HepG2 (cell line): ENCODE measurements at regions not wholly inside any gene's neighbourhood (a gene's known extent, or its start where the extent isn't known, plus 50 kb on each side); places are given as distances from the start of the nearest gene placed in this dataset.

Source experiments
- ATAC-seq: fragments of 200-7000 bp; cut with Tn5 transposase; 3 replicates; pipeline ENCODE4 v1.9.1; 2020; ENCODE audit warnings: mild to moderate bottlenecking, moderate library complexity
- BruUV-seq: library from RNA; stranded (reverse); fragments of 400-500 nt; replicated peaks from 2 replicates; lab custom pipeline; 2021; lab: Mats Ljungman, UMichigan
- CTCF ChIA-PET: fragments of 300-600 bp; formaldehyde crosslinking; extraction: SDS; loops from one replicate; lab custom pipeline; 2021; ENCODE audit warnings: low total read pairs, inconsistent platforms, low intra/inter-chr PET ratio; lab: Yijun Ruan, JAX
- POLR2A ChIA-PET: fragments of 350-600 bp; sonication (Branson Sonifier 250); formaldehyde crosslinking; loops from one replicate; lab custom pipeline; 2020; ENCODE audit warnings: antibody characterized with exemption, inconsistent platforms; lab: Yijun Ruan, JAX
- DNase-seq: peaks from one replicate; pipeline ENCODE4 v3.0.0-alpha.2; 2015; ENCODE audit warnings: low spot score
- FAIRE-seq: peaks from 3 replicates; lab custom pipeline; 2011; peaks lifted over from hg19 to GRCh38; lab: Jason Lieb, UNC
- H2AFZ ChIP-seq: one replicate; pipeline ENCODE4 v1.6.1; 2011; ENCODE audit warnings: low read length, inconsistent platforms
- H3K27ac ChIP-seq: fragments of 300-600 bp; 3 replicates; pipeline ENCODE4 v1.8.0; 2011; ENCODE audit warnings: mixed run types, mild to moderate bottlenecking, mixed read lengths, low read length, inconsistent platforms; ENCODE audit not compliant: insufficient read depth; ENCODE audit errors: extremely low read length
- H3K27me3 ChIP-seq, 2 experiments: fragments of 200-600 bp in 1 of 2; 2 replicates in 1 of 2; 3 replicates in 1 of 2; pipeline versions ENCODE4 v1.6.0 to v1.8.0; 2011; ENCODE audit warnings: low read length in 2 of 2, mild to moderate bottlenecking in 2 of 2, moderate library complexity in 2 of 2, inconsistent platforms in 1 of 2; ENCODE audit not compliant: insufficient read depth in 2 of 2, control insufficient read depth in 1 of 2
- H3K36me3 ChIP-seq, 2 experiments: fragments of 200-600 bp in 1 of 2; replicated peaks in 1 of 2; 2 replicates in 1 of 2; 3 replicates in 1 of 2; pipeline versions ENCODE4 v1.5.1 to v1.8.0; 2011; ENCODE audit warnings: low read length in 2 of 2, inconsistent platforms in 1 of 2; ENCODE audit not compliant: insufficient read depth in 2 of 2, control insufficient read depth in 1 of 2
- H3K4me1 ChIP-seq: 2 replicates; pipeline ENCODE4 v1.5.1; 2012; ENCODE audit warnings: low read length, inconsistent platforms; ENCODE audit not compliant: insufficient read depth
- H3K4me2 ChIP-seq: 2 replicates; pipeline ENCODE4 v1.6.0; 2011; ENCODE audit warnings: low read depth, low read length, inconsistent platforms
- H3K4me3 ChIP-seq, 3 experiments: fragments of 200-600 bp in 1 of 3; sonication (generic), shearing (Covaris generic) in 1 of 3; replicated peaks in 1 of 3; 2 replicates each; pipeline ENCODE4 v1.5.1; 2011 to 2016; ENCODE audit warnings: low read length in 3 of 3, inconsistent platforms in 2 of 3, low read depth in 2 of 3, mild to moderate bottlenecking in 2 of 3, control low read depth in 1 of 3, mixed read lengths in 1 of 3; ENCODE audit not compliant: insufficient read depth in 1 of 3
- H3K79me2 ChIP-seq: one replicate; pipeline ENCODE4 v1.6.1; 2011; ENCODE audit warnings: low read length, inconsistent platforms; ENCODE audit not compliant: insufficient read depth
- H3K9ac ChIP-seq: 2 replicates; pipeline ENCODE4 v1.6.0; 2011; ENCODE audit warnings: mild to moderate bottlenecking, low read depth, low read length, inconsistent platforms; ENCODE audit not compliant: insufficient read depth
- H3K9me3 ChIP-seq: 2 replicates; pipeline ENCODE4 v1.5.1; 2012; ENCODE audit warnings: mild to moderate bottlenecking, low read length
- H4K20me1 ChIP-seq: 2 replicates; pipeline ENCODE4 v1.6.0; 2011; ENCODE audit warnings: inconsistent platforms, mild to moderate bottlenecking, low read length, moderate library complexity; ENCODE audit not compliant: insufficient read depth
- ADNP ChIP-seq: sonication (generic); formaldehyde crosslinking; IDR thresholded peaks from 2 replicates; pipeline ENCODE4 v1.4.0; 2020; ENCODE audit warnings: missing genetic modification reagents
- SRSF1 ChIP-seq: fragments of 200-400 bp; formaldehyde crosslinking; optimal IDR thresholded peaks from 2 replicates; pipeline ENCODE3; 2017; ENCODE audit warnings: mild to moderate bottlenecking, low read depth, low read length, moderate library complexity
- SUZ12 ChIP-seq: fragments of 150-350 bp; IDR thresholded peaks from 2 replicates; pipeline ENCODE4 v1.6.1; 2014; ENCODE audit warnings: low read depth, low read length
- TEAD2 ChIP-seq: sonication (generic); formaldehyde crosslinking; IDR thresholded peaks from 2 replicates; pipeline ENCODE4 v1.9.0; 2021; ENCODE audit warnings: missing genetic modification reagents
- ZNF577 ChIP-seq: sonication (generic); formaldehyde crosslinking; IDR thresholded peaks from 2 replicates; pipeline ENCODE4 v1.4.0; 2020; ENCODE audit warnings: mild to moderate bottlenecking, low read depth, missing genetic modification reagents, borderline replicate concordance
- ZNF709 ChIP-seq: sonication (generic); formaldehyde crosslinking; IDR thresholded peaks from 2 replicates; pipeline ENCODE4 v1.5.0; 2020; ENCODE audit warnings: mild to moderate bottlenecking, missing genetic modification reagents
- WGBS: methylation state at CpG from one replicate; pipeline ENCODE4 v1.1.6; 2017; ENCODE audit warnings: low lambda C conversion rate; 5-methylcytosine and 5-hydroxymethylcytosine counted together
- in situ Hi-C: cut with HindIII; loops from 2 replicates; pipeline ENCODE4 v1.10.0; 2017; ENCODE audit warnings: low pct_unique_long_range_greater_than_20kb; ENCODE audit not compliant: extremely low pct_ligation_motif_present
- intact Hi-C: fragments of 100-400 bp; cut with micrococcal nuclease; formaldehyde crosslinking; loops from one replicate; pipeline ENCODE4 v1.10.0; 2022; ENCODE audit not compliant: unreplicated experiment
- TF ChIP-seq, protein P1 (sequence below): sonication (generic); formaldehyde crosslinking; conservative IDR thresholded peaks from 2 replicates; pipeline ENCODE4 v1.8.0; 2022; ENCODE audit warnings: low read depth, missing genetic modification reagents
- TF ChIP-seq, protein P2 (sequence below): sonication (generic); formaldehyde crosslinking; IDR thresholded peaks from 2 replicates; pipeline ENCODE4 v1.4.0; 2020; ENCODE audit warnings: low read depth, mild to moderate bottlenecking, missing genetic modification reagents

DNA sequence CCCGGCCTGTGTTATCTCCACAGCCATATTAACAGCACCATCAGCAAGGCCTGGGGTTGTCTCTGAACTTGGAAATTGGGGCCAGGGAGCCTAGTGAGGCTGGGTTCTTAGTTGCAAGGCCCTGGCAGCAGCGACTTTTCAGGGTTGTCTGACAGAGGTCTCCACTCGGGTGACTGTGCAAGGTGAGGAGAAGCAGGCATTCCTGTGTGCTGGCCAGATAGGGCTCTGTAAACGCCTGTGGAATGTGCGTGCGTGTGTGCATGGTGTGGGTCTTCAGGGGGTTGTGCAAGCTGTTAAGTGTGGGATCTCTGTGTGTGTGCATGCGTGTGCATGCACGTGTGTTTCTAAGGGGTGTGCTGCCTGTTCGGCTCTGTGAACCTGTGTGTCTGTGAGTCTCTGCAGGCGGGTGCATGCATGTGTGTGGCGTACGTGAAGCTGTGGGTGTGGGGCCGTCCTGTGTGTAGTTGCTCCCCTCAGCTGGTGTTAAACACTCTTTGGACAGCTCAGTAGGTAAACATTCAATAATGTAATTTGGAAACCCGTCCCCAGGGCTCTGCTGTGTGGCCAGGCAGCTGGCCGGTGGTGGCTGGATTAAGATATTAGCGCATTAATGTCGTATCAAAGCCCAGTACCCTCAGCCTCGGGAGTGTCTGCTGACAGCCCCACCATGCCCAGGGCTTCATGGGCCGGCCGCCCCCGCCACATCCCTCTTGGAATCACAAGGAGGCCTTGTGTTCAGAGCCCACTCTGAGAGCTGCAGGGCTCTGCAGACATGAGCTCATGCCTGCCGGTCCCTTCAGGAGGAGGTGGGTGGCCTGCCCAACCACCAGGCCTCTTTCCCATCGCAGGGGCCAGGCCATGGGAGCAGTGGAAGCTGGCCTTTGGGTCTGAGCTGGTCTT, 189.9 kb downstream of the FOXD2 start:
- CTCF ChIA-PET: no interaction called here
- intact Hi-C loops: no loop called here

More for the DNA sequence above, 189.9 kb downstream of the FOXD2 start:
- BruUV-seq: no TSS peak
- no peaks in the 10 kb centered on the region for H3K9me3 ChIP-seq
- no peak for DNase-seq
- no peak for ATAC-seq
- no peak overlapping the region for H3K9ac ChIP-seq
- no peak overlapping the region for H3K4me2 ChIP-seq
- H3K79me2 ChIP-seq: no peaks in the 10 kb centered on the region
- H3K27ac ChIP-seq: no peak overlapping the region
- 0% methylated on average over 2 of the region's 23 CpGs for WGBS
- H3K27me3 ChIP-seq: peaks cover under 1 to 25% of the 10 kb centered on the region in 2 experiments; a peak in 3 of 5 replicates
- H2AFZ ChIP-seq: no peak overlapping the region
- in situ Hi-C loops: no loop called here
- H3K36me3 ChIP-seq: no peaks in the 10 kb centered on the region
- no peak for FAIRE-seq
- H3K4me1 ChIP-seq: no peaks in the 10 kb centered on the region
- no peaks in the 10 kb centered on the region; the same call in 1 of the 2 replicates for H4K20me1 ChIP-seq
- TF ChIP-seq, protein P1, sequence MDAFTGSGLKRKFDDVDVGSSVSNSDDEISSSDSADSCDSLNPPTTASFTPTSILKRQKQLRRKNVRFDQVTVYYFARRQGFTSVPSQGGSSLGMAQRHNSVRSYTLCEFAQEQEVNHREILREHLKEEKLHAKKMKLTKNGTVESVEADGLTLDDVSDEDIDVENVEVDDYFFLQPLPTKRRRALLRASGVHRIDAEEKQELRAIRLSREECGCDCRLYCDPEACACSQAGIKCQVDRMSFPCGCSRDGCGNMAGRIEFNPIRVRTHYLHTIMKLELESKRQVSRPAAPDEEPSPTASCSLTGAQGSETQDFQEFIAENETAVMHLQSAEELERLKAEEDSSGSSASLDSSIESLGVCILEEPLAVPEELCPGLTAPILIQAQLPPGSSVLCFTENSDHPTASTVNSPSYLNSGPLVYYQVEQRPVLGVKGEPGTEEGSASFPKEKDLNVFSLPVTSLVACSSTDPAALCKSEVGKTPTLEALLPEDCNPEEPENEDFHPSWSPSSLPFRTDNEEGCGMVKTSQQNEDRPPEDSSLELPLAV: no peak
- TF ChIP-seq ZNF577: no peak
- TF ChIP-seq SRSF1: no peak
- TF ChIP-seq ADNP: no peak
- no peak for TF ChIP-seq TEAD2
- TF ChIP-seq, protein P2, sequence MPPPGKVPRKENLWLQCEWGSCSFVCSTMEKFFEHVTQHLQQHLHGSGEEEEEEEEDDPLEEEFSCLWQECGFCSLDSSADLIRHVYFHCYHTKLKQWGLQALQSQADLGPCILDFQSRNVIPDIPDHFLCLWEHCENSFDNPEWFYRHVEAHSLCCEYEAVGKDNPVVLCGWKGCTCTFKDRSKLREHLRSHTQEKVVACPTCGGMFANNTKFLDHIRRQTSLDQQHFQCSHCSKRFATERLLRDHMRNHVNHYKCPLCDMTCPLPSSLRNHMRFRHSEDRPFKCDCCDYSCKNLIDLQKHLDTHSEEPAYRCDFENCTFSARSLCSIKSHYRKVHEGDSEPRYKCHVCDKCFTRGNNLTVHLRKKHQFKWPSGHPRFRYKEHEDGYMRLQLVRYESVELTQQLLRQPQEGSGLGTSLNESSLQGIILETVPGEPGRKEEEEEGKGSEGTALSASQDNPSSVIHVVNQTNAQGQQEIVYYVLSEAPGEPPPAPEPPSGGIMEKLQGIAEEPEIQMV (CRISPR knock-in tag): no peak
- TF ChIP-seq ZNF709 (CRISPR knock-in tag): no peak
- TF ChIP-seq SUZ12: no peak
- no peak overlapping the region for H3K4me3 ChIP-seq
- POLR2A ChIA-PET: no interaction called here
